ENCODE measurements at regions not wholly inside any gene's neighbourhood (a gene's known extent, or its start where the extent isn't known, plus 50 kb on each side); places are given as distances from the start of the nearest gene placed in this dataset.

DNA sequence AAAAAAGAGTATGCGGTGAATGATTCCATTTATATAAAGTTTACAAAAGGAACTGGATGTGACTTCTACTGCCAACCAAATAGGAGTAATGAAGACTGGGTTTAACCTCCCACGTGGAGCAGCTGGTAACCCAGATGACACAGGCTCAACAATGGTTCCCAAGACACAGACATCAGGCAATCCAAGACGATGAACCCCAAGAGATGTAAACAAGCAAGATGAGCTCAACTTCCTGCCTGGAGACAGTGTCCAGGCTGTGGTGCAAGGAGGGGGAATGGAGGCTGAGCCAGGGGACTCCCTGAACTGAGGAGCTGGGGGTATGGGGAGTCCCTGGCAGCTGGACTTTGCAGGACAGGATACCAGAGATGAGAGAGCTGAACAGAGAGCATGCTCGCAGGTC lies 104.7 kb downstream of the LITAF start:
- TF ChIP-seq, protein P1, sequence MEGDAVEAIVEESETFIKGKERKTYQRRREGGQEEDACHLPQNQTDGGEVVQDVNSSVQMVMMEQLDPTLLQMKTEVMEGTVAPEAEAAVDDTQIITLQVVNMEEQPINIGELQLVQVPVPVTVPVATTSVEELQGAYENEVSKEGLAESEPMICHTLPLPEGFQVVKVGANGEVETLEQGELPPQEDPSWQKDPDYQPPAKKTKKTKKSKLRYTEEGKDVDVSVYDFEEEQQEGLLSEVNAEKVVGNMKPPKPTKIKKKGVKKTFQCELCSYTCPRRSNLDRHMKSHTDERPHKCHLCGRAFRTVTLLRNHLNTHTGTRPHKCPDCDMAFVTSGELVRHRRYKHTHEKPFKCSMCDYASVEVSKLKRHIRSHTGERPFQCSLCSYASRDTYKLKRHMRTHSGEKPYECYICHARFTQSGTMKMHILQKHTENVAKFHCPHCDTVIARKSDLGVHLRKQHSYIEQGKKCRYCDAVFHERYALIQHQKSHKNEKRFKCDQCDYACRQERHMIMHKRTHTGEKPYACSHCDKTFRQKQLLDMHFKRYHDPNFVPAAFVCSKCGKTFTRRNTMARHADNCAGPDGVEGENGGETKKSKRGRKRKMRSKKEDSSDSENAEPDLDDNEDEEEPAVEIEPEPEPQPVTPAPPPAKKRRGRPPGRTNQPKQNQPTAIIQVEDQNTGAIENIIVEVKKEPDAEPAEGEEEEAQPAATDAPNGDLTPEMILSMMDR (IDR thresholded peaks at IDR 0.05) = no peak
- no peak for TF ChIP-seq EP300 (IDR thresholded peaks at IDR 0.05)

All from sigmoid colon (tissue), 4 donors.